D721Med (cell line): ENCODE measurements at regions not wholly inside any gene's neighbourhood (a gene's known extent, or its start where the extent isn't known, plus 50 kb on each side); places are given as distances from the start of the nearest gene placed in this dataset.
"Not testable (repeated sequence)": the region's sequence is repeated elsewhere in the genome, so short reads cannot be mapped to it uniquely, and the experiment has no call there.

Source experiments
- DNase-seq: peaks from one replicate; pipeline ENCODE4 v3.0.0; 2011; ENCODE audit warnings: low spot score; ENCODE audit not compliant: insufficient read length
- FAIRE-seq: peaks from 2 replicates; lab custom pipeline; 2011; peaks lifted over from hg19 to GRCh38; lab: Jason Lieb, UNC
- CTCF ChIP-seq: IDR thresholded peaks from 2 replicates; pipeline ENCODE4 v1.5.1; 2012; ENCODE audit warnings: mild to moderate bottlenecking, control low read depth; ENCODE audit not compliant: insufficient read depth; ENCODE audit errors: missing control alignments

DNA sequence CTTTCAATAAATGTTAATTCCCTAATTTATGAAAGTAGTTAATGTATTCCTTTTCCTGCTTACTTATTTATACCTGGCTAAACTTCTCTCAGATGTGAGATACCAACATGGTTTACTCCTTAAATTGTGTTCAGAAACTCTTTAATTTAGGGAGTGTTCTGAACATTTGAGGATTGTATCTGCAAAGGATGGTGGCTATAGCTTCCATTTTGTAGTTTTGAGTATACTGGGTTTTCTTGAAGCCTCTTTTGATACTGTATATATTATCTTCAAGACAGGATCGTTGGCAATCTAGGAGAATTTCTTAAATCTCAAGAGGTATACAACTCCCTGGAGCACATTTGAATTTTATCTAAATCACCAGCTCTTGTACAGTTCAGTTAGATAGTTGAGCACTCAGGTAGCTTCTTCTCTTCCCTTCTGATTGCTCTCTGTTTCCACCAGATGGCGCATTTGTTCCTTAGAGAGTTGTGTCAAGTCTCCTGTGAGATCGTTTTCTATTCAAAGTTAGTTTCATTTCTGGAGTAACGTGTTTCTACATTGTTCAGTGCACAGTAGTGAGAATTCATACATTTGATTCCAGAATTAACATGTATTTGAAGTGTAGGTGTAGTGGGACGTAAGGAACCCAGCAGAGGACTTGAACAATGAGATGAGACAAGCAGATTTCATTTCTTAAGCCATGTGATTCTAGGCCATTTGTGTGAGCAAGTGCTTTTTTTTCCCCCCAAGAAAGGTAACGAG is 63.2 kb upstream of the GARIN1A start:
- peak; percentile 95 for FAIRE-seq
- peak; percentile 33 for TF ChIP-seq CTCF
- DNase-seq = not testable (repeated sequence)

DNA sequence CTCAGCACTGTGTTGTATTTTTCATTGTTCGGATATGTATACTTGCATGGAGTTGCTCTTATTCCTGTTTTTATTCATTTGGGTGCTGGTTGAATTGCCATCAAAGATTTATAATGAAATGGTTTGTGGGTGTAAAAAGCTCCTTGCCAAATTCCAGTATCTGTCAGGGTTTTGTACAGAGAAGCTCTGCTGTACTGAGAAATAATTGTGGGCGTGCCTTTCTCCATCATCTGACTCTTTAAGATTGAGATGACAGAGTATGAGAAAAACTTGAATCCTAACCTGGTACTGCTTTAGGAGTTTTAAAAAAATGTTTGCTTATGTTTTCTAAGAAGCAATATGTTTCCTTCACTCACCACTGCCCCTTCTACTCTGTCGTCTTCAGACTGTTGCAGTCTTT is 58.7 kb upstream of the GARIN1A start:
- not testable (repeated sequence) for DNase-seq, FAIRE-seq

DNA sequence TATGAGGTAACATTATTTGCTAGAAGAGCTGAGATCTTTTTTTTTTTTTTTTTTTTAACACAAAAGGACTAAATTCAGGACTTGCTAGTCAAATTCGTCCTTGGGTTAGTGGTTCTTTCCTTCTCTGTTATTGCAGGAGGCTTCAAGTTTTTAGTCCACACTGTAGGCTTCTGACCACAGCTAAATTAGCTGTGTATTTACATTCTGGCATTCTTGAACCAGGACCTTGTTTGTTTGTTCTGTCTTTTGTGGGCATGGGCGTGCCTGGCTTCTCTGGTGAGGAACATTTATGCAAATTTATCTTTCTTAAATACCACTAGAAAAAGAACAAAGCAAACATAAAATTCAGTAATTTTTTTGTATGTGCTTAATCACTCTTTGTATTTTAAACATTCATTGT is 57.3 kb upstream of the GARIN1A start:
- FAIRE-seq = not testable (repeated sequence)

DNA sequence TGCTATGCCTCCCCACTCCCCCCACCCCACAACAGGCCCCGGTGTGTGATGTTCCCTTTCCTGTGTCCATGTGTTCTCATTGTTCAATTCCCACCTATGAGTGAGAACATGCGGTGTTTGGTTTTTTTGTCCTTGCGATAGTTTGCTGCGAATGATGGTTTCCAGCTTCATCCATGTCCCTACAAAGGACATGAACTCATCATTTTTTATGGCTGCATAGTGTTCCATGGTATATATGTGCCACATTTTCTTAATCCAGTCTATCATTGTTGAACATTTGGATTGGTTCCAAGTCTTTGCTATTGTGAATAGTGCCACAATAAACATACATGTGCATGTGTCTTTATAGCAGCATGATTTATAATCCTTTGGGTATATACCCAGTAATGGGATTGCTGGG is 55.3 kb upstream of the GARIN1A start:
- not testable (repeated sequence) for FAIRE-seq, DNase-seq

More for the DNA sequence above, 57.3 kb upstream of the GARIN1A start:
- DNase-seq = not testable (repeated sequence)
